ENCODE measurements at regions not wholly inside any gene's neighbourhood (a gene's known extent, or its start where the extent isn't known, plus 50 kb on each side); places are given as distances from the start of the nearest gene placed in this dataset.

GRCh38 chrX:45360571-45360970 is 159.9 kb upstream of the DIPK2B start:
- DNase-seq (ENCODE audit: low read depth in 3 of 3, low spot score in 2 of 3) = no peak

GRCh38 chrX:45358392-45358791 is 157.7 kb upstream of the DIPK2B start:
- DNase-seq (ENCODE audit: low read depth in 3 of 3, low spot score in 2 of 3) = no peak

DNA sequence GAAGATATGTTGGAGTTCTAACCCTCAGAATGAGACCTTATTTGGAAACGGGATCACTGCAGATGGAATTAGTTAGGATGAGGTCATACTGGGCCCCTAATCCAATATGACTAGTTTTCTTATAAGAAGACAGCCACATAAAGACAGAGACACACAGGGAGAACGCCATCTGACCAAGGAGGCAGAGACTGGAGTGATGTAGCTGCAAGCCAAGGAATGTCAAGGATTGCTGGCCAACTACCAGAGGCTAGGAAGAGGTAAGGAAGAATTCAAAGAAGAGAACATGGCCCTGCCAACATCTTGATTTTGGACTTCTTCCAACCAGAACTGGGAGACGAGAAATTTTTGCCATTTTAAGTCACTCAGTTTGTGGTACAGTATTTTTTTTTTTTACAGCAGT is 152.8 kb upstream of the DIPK2B start:
- no peak for DNase-seq (ENCODE audit: low read depth in 3 of 3, low spot score in 2 of 3)

DNA sequence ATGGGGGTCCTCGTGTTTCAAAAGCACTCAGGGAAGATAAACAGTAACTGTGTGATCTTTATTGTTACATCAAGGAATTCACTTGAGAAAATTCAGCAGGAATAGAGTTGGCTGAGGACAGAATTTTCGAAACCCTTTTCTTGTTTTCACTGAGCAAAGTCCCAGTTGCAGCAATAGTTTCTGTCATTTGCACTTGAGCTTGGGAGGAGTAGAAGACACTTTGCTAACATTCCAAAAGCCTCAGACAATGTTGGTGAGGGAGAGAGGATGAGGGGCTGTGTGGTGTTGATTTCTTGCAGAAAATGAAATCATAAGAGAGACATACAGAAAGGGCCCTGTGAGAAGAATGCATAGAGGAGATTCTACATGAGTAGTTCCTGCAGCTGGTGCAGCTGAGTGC is 151.9 kb upstream of the DIPK2B start:
- DNase-seq (ENCODE audit: low read depth in 3 of 3, low spot score in 2 of 3) = no peak

DNA sequence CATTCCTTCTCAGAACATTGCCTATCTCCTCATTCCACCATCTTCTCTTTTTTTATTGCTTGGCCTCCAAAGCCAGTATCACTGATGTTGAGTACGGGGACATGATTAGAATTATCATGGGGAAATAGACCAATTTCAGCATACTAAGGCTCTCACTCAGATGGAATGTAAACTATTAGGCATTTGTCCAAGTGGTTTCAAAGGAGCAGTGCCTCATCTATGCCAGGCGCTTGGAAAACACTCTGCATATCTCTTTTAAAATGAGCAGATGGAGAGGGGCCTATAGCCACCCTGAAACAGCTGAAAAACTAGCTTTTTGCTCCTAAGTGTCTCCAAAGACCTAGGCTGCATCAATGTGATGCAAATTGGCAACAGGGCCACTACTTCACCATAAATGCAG is 150.8 kb upstream of the DIPK2B start:
- no peak for DNase-seq (ENCODE audit: low read depth in 3 of 3, low spot score in 2 of 3)

GRCh38 chrX:45348296-45348695 is 147.6 kb upstream of the DIPK2B start:
- no peak for DNase-seq (ENCODE audit: low read depth in 3 of 3, low spot score in 2 of 3)

DNA sequence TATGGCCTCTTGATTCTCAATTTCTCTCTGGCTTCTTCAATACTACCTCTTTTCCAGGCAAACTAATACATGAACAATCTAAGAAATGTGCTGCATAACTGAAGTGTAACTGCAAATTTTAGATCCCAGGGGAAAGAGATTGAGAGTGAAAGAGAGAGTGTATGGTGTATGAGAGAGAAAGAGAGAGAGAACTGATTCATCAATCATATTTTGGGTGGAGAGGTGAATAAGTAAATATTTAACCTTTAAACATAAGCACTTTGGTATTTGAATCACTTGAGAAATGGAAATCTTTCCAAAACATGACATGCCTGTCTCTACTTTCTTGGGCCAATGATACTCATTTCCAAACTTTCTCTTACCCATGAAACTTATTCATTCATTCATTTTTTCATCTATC is 147.2 kb upstream of the DIPK2B start:
- no peak for DNase-seq (ENCODE audit: low read depth in 3 of 3, low spot score in 2 of 3)

GRCh38 chrX:45344594-45344993 is 143.9 kb upstream of the DIPK2B start:
- no peak for DNase-seq (ENCODE audit: low read depth in 3 of 3, low spot score in 2 of 3)

DNA sequence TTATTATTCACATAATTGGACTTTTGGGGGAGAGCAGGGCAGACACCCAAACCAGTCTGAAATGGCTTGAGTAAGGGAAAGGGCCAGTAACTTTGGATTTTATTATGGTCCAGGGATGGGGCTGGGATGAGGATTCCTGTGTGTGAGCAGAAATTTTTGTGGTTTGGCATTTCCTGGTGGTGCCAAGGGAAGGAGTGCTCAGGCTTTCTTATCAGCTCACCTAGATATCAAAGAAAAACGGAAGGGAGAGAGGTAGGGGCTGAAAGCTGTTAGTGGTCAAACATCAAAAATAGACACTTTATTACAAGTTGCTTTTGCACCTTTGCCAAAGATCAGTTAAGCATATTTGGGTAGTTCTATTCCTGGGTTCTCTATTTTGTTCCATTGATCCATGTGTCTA is 128.5 kb upstream of the DIPK2B start:
- no peak for DNase-seq (ENCODE audit: low read depth in 3 of 3, low spot score in 2 of 3)

- no peak for DNase-seq (ENCODE audit: low read depth in 3 of 3, low spot score in 2 of 3)
Measured at GRCh38 chrX:45324941-45325340, 124.3 kb upstream of the DIPK2B start.

DNA sequence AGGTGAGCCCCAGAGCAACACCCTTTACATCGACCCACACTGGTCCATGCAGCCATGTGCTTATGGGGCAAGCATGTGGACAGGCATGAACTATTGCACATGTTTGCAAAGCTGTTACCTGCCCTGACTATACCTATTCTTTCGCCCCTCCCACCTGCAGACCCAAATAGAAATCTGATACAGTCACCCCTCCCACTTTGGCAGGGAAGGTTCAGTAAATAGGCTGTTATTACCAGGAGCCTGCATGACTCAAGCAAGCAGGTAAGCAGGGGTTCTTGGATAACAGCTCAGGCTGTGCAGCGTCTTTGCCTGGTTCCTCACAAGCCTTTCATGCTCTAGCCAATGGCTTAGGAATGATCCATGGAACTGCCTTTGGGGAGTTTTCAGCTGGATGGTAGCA is 122.7 kb upstream of the DIPK2B start:
- no peak for DNase-seq (ENCODE audit: low read depth in 3 of 3, low spot score in 2 of 3)

GRCh38 chrX:45322820-45323219 is 122.1 kb upstream of the DIPK2B start:
- DNase-seq (ENCODE audit: low read depth in 3 of 3, low spot score in 2 of 3) = no peak

DNA sequence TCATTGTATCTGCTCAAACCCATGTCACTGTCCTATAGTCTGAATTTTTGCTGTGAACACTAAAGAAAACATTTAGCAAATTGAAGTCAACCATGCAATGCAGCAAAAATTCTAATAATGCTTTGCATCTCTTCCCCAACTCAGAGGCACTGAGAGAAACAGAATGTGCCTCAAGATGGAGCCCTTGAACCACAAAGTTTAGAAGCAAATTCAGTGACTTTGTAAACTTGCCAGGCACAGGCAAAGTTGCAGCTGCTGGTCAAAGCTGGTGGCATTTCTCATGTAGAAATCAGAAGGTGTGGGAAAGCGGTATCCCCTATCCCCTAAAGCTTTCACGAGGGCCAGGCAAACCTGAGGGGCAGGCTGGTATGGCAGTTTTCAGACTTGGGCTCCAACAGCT is 121.7 kb upstream of the DIPK2B start:
- peak in 2 of 3 donors; percentile 21 to 36 for DNase-seq (ENCODE audit: low read depth in 3 of 3, low spot score in 2 of 3)

DNA sequence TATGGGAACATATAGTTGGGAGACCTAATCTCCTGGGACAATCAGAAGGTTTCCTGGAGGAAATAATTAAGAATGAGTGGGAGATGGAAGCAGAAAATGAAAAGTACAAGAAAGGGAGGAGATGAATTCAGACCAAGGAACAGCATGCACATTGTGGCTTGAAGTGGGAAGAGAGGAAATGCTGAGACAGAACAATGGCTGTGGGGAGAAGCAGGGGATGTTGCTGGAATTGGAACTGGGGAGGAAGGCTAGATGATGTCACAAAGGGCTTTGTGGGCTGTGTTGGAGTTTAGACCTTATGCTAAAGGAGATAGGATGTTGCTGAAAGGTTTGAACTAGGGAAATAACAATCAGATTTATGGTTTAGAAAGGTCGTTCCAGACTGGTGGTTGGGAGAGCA is 119.5 kb upstream of the DIPK2B start:
- no peak for DNase-seq (ENCODE audit: low read depth in 3 of 3, low spot score in 2 of 3)

GRCh38 chrX:45309801-45310200 is 109.1 kb upstream of the DIPK2B start:
- DNase-seq (ENCODE audit: low read depth in 3 of 3, low spot score in 2 of 3) = no peak

GRCh38 chrX:45309096-45309495 is 108.4 kb upstream of the DIPK2B start:
- DNase-seq (ENCODE audit: low read depth in 3 of 3, low spot score in 2 of 3) = no peak

GRCh38 chrX:45306794-45307193 is 106.1 kb upstream of the DIPK2B start:
- DNase-seq (ENCODE audit: low read depth in 3 of 3, low spot score in 2 of 3) = no peak

GRCh38 chrX:45300638-45301037 is 100.0 kb upstream of the DIPK2B start:
- DNase-seq (ENCODE audit: low read depth in 3 of 3, low spot score in 2 of 3) = no peak

GRCh38 chrX:45295259-45295986 is 94.7 kb upstream of the DIPK2B start:
- DNase-seq (ENCODE audit: low read depth in 3 of 3, low spot score in 2 of 3) = peak; percentile 16 to 33 (median 25)

- DNase-seq (ENCODE audit: low read depth in 3 of 3, low spot score in 2 of 3) = no peak
Measured at GRCh38 chrX:45274576-45274975, 73.9 kb upstream of the DIPK2B start.

- no peak for DNase-seq (ENCODE audit: low read depth in 3 of 3, low spot score in 2 of 3)
Measured at GRCh38 chrX:45267007-45267406, 66.3 kb upstream of the DIPK2B start.

DNA sequence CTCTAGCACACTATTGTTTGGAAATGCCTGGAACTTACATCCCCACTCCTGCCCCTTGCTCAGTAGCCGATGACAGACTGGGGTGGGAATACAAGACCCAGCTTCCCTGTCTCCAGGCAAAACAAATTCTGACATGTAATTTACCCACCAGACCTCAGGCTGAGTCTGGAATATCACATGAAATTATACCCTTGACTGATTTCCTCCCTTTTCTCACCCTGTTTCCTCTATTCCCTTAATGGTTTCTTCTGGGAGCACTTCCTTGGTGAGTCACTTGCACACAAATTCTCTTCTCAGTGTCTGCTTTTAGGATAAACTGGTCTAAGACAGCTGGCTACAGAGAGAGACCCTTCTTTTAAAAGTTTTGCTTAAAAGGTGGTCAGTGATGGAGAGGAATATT is 65.8 kb upstream of the DIPK2B start:
- DNase-seq (ENCODE audit: low read depth in 3 of 3, low spot score in 2 of 3) = no peak

DNA sequence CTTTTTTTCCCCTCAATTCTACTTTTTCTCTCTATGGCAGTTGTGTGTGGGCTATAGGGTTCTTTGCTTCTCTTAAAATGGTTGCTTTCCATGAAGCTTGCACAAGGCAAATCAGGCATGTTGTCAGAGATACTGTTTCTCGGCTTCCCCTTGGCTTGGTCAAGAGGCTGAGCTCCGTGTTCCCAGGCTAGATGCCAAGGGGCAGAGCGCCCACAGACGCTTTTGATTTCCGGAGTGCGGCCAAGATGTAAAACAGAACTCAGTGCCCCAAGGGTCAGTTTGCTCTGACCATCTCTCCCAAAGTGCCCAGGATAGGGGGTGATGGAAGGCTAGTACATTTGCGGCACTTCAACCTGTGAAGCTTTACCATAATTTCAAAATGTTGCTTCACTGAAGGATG is 64.2 kb upstream of the DIPK2B start:
- no peak for DNase-seq (ENCODE audit: low read depth in 3 of 3, low spot score in 2 of 3)

Data from right renal cortex interstitium (tissue), 3 donors.